Activated gamma-delta T cell treated with Interleukin-2 at 50 U/mL for 16 hours (primary cell): ENCODE measurements at regions not wholly inside any gene's neighbourhood (a gene's known extent, or its start where the extent isn't known, plus 50 kb on each side); places are given as distances from the start of the nearest gene placed in this dataset.

Experiments used
- DNase-seq: peaks from one replicate; pipeline ENCODE4 v3.0.0-alpha.2; 2020

DNA sequence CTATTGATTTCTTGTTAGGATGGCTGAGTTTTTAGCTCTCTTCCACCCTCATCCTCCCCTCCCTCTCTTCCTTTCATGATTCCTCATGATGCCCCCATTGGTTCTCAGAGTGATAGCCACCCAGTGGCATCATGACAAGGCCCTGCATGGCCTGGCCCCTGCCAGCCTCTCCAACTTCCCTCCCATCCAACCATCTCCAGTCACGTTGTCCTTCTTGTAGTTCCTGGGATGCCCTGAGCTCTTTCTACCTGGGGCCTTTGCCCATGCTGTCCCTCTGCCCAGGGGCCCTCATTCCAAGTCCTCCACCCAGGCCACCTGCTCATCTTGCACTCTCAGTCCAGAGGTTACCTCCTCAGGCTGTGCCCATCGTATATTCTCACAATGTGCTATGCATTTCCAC, 247.5 kb downstream of the TFCP2L1 start:
- no peak for DNase-seq

DNA sequence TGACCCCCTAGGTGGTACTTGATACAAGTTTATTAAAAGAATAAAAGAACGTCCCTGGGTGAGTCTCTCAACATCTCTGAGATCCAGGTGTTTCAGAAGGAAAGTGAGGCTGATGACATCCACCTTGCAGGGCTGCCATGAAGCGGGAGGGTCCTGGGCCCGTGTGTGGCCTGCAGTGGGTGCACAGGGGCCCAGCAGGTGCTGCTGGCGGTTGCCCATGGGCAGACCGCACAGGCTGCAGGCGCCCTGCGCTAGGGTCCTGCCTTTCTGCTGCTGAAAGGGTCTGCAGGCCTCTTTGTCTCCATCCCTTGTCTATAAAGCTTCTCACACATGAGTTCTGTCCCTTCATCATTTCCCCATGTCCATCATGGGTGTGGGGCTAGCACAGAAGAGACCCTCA, 247.0 kb downstream of the TFCP2L1 start:
- DNase-seq, result no peak

DNA sequence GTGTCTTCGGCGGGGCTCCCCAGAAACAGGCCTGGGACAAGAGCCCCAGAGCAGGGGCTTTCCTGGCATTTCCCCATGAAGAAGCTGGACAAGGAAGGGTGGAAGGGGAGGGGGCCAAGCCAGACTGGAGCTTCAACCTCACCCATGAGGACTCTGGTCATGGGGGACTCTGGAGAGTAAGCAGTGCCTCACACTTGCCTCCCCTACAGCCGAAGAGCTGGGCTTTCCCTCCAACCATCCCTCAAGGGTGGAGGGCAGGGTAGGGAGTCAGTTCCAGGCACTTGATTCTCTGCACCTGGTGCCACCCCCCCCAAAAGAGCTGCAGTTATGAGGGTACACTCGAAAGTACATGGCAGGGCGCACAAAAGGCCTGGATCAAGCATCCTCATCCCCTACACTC, 246.6 kb downstream of the TFCP2L1 start:
- no peak for DNase-seq

DNA sequence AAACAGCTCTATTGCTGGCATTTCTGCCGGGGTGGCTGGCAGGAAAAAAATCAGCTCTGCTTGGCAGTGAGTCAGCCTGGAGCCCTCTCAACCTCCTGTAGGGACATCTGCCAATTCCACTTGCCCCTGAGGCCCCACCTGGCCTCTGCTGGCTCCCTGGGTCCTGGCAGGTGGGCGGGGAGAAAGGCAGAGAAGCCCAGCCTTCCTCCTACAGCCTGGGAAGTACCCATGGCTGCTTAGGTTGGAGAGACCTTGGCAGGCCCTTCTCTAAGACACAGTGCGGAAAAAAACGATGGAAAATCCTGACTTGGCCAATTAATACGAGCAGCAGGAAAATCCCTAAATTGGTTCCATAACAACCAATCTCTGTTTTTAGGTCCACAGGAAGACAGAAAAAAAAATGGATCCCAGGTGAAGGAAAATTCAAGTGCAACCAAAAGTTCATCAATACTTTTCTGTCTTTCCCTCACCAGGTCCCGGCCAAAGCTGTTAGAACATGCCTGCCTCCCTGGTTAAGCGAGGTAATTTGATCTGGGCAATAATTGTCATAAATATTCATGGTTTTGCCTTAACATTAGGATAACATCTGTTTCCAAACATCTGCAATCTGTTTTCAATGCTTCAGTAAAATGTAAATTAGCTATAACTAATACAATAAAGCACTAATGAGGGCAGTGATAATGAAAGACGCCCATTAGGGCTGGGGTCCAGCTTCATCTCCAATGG, 245.9 kb downstream of the TFCP2L1 start:
- no peak for DNase-seq

DNA sequence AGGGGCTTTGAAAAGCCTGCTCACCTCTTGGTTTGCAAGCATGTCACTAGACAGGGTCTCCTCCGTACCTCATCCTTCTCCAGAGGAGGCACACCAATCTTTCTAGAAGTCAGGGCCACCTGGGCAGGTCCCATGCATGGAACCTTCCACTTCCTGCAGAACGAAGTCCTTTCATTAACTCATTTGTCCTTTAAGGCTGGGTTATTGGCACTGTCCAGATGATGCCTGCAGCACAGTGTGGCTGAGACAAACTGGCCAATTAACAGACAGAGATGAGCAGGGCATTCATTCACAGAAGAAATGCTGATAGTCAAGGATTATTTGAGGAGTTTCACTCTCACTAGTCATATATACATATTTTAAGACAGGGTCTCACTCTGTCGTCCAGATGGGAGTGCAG, 245.3 kb downstream of the TFCP2L1 start:
- DNase-seq, result no peak

DNA sequence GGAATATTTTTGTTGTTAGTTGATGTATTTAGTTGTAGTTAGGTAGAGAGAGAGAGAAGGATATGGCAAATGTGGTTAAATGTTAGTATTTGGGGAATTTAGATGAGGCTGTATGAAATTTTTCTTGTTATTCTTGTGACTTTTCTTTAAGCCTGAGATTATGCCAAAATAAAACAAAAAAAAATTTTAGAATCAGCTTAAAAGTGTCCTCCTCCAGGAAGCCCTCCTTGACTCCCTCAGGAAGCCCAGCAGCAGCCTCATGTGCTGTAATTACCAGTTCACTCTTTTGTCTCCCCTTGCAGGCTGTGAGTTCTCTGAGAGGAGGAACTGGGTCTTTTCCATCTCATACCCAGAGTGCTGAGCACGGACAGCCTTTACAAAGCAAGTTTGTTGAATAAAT, 243.5 kb downstream of the TFCP2L1 start:
- DNase-seq, result no peak

DNA sequence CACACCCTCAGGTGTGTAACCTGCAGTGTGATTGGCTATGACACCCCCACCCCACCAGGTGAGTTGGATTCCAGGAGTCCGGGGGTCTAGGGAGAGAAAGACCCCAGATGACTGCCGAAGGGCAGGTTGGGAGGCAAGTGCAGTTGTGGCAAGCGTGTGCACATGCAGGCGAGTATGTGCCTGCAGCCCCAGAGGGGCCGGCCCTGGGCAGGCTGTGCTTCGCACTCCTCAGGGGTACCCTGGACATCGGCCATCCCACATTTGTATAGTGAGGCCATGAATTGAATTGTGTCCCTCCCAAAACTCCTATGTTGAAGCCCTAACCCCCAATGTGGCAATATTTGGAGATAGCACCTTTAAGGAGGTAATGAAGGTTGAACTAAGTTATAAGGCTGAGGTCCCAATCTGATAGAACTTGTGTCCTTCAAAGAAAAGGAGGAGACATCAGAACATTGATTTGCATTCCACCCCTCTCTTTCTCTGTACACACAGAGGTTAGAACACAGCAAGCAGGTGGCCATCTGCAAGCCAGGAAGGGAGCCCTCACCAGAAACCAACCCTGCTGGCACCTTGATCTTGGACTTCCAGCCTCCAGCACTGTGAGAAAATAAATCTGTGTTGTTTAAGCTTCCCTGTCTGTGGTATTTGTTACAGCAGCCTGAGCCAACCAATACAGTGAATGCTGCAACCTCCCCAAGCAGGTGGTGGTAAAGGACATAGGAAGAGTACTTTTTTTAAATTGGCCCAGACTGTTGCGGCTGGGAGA, 241.8 kb downstream of the TFCP2L1 start:
- no peak for DNase-seq

DNA sequence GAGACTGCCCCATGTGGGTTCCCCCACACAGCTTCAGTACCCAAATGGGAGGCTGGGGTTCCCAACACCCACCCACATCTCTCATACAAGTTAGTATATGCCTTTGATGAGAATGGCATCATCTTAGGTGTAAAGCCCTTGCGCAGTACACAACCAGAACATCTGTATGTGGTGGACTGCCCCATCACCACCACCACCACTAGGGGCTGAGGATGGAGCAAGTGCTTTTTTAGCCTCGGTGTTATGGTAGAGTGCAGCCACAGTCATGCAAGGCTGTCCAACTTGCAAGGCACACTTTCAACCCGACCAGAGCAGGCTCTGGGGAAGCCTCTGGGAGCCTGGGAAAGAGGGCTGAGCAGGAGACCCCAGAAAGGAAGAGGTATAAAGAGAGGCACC, 241.2 kb downstream of the TFCP2L1 start:
- no peak for DNase-seq

DNA sequence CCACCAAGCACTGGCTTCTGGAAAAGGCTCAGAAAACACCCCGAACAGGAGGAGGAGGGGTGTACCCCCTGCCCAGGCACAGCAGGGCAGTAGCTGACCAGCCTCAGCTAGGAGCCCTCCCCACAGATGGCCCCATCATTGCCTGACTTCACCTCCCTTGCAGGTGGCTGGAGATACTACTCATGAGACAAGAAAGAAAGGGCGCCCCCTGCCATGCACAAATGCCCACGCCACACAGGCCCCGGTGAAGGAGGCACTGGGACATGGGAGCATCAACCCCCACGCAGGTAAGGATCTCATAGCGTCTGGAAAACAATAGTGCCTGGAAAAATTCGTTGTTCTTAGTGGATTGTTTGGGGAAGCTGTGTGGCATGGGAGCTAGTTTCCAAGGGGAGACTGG, 240.6 kb downstream of the TFCP2L1 start:
- no peak for DNase-seq

DNA sequence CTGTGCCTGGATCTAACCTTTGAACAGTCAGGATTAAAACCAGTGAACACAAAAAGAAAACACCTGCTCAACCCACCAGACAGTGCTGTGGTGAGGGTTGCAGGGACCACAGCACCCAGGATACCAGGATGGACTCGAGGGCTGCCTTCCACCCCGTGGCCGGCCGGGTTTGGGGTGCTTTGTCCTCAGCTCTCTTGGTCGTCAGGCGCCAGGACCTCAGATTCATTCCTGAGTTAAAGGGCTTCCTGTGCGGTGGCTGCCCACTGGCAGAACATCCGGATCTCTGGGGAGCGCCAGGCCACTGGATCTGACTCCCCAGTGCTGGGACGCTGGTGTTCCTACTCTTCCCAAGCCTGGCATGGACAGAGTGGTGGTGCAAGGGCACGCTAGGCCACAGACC, 239.8 kb downstream of the TFCP2L1 start:
- DNase-seq, result no peak

DNA sequence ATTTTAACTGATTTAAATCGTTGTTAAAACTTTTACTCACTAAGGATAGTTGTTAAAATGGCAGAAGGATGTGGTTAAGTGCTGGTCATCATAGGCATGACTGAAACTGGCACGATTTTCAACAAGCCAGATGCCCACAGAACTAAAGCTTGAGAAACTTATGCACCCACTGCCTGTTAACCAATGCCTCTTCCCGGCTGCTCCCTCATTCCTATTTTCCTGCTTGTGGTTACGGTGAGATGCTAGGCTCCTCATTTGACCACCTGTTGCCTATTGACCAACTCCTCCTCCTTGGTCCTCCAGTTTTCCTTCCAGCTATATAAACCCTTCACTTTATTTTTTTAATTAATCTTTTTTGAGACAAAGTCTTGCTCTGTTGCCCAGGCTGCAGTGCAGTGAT, 238.7 kb downstream of the TFCP2L1 start:
- DNase-seq, result no peak

DNA sequence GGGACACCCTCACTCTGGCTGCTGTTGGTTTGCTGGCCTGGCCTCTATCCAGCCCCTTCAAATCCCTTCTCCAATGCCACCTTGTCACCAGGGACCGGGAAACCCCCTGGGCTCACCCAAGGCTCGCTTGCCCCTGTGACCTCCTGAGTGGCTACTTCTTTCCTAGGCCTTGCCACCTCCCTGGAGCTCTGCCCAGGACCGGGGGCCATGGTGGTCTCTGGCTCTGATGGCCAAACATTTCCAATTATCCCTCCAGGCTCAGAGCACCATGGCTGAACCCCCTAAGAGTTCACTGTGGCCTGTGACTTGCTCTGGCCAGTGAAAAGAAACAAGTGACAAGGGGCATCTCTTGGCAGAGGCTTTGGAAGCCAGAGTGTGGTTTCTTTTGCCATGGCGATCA, 237.6 kb downstream of the TFCP2L1 start:
- DNase-seq, result no peak

DNA sequence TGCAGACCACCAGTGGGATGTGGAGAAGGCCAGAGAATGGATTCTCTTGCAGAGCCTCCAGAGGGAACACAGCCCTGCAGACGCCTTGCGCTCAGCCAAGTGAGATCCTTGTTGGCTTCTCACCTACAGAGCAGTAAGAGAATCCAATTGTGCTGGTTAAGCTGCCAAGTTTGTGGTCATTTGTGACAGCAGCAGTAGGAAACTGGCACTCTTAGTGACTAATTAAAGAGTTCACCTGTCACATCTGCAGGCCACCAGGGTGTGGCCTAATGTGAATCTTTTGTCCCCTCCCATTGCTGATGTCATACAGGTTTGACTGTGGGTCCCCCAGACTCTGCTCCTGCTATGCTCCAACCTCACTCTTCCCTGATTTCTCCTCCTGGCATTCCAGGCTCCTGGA, 235.9 kb downstream of the TFCP2L1 start:
- no peak for DNase-seq

DNA sequence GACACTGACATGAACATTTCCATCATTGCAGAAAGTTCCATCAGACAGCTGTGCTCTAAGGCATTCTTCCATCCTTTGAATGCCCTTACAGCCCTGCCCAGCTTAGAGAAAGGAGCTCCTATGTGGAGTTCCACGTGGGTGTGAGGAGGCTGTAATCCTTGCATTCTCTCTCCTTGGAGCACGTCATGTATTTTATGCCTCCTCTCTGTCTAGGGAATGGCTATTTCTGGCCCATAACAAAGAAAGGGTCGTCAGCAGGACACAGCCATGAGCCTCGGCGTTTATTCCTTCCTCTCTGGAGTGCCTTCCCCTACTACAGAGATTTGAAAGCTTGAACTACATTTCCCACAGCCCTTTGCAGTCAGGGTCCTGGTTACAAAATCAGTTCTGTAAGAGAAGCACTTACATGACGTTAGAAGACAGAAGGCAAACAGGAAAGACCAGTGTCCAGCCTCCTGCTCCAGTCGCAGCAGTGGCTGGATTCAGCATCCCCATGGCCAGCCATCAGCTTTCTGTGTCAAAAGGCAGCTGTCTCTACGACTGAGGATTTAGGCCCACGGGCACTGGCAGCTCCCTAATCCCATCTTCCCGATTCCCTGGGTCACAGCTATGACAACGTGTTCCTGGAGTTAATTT, 234.9 kb downstream of the TFCP2L1 start:
- DNase-seq, result no peak

DNA sequence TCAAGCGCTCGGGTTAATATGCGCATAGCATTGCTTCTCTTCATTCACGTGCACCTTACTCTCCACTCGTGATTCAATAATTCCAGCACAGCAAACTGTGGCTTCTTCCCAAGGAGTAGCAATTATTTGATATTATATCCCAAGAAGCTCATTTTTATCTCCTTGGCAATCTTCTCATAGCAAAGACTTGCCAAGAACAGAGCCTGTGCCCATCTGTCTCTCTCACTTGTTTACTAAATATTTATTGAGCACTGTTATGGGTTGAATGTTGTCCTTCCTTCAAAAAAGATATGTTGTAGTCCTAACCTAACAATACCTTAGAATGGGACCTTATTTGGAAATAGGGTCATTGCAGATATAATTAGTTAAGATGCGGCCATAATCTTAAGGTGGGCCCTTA, 233.7 kb downstream of the TFCP2L1 start:
- DNase-seq, result no peak

DNA sequence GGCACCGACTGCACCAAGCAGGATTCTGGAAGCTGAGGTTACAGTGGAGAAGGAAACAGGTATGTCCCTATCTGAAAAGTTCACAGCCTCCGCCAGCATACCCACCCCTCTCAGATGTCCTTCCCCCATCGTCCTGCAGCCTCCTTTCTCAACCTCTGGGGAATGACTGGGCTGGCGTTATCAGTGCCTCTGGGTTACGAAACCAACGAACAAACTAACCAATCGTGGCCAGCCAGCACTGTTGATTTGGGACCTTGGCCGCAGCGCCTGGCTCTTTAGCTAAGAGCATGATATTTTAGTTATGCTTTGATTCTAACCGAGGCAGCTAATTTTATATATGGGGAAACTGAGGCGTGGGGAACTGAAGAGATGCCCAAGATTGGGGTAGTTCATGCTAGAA, 233.0 kb downstream of the TFCP2L1 start:
- no peak for DNase-seq

DNA sequence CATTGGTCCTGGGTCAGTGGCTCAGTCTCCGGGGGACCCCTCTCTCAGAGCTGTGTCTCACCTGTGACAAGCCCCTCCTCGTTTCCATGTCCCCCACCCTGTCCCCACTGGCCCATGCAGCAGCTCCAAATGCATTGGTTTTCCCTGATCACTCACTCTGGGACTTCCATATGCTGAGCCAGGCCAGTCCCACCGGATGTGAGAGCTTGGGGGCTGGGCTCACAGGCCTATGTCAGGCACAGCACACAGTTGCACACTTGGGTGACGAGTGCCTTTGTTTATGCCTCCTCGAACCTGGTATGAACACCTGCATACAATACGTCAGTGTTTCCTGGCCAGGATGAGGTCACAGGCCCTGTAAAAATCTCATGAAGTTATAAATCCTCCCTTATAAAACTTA, 232.5 kb downstream of the TFCP2L1 start:
- DNase-seq, result no peak

DNA sequence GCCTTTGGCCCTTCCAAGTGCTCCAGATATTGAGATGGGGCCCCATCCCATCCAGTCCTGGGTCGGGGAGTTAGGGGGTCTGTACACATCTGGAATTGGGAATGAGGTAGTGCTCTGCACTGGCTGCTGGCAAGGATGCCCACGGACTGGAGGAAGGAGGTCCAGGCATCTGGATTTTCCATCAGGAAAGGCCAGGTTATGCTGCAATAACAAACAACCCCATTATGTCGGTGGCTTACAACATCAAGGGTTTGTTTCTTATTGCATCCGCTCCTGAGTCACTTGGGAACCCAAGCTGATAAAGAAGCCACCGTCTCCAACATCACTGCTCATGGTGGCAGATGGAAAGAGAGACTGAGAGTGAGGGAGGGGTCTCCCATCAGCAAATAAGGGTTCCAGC, 229.9 kb downstream of the TFCP2L1 start:
- no peak for DNase-seq

DNA sequence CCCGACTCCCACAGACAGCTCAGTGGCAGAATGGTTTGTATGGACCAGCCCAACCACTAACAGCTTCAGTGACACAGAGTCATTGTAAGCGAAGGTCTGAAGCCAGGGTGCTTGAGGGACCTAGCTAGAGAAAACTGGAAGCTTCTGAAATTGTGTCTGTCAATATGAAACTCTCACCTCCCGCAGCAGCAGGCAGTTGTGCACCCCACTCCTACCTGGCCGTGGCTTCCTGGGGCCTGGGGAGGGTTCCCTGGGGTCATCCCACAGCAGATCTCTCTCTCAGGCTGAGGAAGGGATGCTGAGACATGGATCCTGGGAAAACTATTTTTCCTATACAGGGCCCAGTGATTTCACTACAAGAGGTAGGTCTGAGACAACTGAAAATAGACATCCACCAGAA, 229.5 kb downstream of the TFCP2L1 start:
- no peak for DNase-seq

DNA sequence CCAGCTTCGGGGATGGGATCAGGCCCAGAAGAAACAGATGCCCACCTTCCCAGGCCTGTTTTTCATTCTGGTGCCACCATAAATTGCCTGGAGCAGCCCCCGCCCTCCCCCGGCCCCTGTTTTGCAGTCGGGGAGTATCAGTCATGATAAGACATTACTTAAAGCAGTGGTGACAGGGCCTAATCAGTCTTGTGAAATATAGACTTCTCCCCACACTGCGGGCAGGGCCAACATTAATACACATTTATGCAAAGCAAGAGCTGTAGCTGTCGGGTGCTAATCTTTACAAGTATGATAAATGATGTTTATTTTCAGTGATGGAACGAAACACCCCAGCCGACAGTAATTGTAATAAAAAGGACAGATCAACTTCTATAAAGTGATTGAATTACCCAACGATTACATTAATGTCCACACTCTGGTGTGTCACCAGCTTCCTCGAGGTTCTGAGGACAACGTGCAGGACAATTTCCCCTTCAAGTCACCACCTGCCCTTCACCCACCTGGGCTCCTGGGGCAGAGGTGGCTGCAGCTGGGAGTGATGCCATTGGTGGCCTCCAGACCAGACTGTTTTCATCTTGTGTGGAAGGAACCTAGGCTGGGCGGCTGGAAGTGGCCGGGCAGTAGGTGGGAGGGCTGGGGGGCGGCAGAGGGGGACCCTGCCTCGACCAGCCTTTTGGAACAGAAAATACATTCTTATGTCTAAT, 226.0 kb downstream of the TFCP2L1 start:
- no peak for DNase-seq

DNA sequence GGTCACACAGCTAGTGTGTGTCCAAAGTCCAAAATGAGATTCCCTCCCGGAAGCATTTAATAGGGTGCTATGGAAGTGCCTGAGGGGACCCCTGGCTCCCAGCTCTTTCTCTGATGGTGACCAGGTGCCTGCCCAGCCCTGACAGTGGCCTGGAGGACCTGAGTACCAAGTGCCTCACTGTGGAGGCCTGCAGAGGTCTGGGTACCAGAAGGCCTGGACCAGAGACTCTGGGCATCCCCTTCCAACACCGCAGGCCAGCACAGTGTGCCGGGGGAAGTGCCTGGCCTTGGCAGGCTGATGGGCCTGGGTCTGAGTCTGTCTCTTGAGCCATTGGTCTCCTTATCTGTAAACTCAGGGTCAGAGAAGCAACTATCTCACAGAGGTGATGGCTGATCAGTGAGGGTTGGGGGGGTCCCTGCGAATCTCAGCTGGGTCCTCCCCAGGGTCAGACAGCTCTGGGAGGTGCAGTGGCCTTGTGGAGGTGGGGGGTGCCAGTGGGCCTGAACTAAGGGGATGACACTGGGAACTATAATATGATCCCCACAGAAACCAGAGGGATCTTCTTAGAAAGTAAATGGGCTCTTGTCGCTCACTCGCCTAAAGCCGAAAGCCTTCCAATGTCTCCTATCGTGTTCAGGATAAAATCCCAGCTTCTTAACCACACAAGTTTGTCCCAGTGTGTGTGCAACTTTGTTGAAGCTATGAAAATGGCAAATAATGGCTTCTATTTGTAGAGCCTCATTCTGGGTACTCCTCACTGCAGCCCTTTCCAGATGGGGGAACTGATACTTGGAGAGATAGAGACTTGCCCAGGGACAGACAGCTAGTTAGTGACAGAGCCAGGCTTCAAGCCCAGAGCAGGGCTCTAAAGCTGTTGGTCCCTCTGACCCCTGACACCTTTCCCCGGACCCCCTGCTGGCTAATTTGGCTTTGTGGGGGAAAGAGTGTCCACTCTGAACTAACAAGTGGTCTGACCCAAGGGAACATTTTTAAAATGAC, 225.1 kb downstream of the TFCP2L1 start:
- DNase-seq, result no peak

DNA sequence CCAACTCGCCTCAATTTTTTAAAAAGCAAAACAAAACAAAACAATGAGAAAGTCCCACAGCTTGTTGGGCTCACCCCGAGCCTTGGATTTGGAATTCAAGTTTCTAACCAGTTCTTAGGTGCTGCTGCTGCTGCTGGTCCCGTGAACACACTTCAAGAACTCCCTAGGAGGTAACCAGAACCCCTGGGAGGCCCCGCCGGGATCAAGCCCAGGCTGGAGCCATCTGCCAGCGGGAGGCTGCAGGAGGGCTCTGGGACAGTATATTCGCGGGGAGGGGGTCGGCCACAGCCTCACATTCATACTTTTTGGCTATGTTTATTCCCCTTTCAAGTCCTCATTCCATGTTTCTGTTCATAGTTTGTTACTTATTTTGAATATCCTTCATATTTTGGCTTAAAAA, 223.4 kb downstream of the TFCP2L1 start:
- DNase-seq, result no peak
